Vagina (tissue), 2 donors: ENCODE measurements at regions not wholly inside any gene's neighbourhood (a gene's known extent, or its start where the extent isn't known, plus 50 kb on each side); places are given as distances from the start of the nearest gene placed in this dataset.

Source experiments
- DNase-seq, 2 donors: peaks; one replicate each; pipeline ENCODE4 v3.0.0-alpha.2; 2017; ENCODE audit errors: extremely low spot score in 2 of 2
- H3K27ac ChIP-seq: fragments of 200-600 bp; sonication (generic); one replicate; pipeline ENCODE4 v1.5.1; 2019
- H3K27me3 ChIP-seq: fragments of 200-600 bp; sonication (generic); one replicate; pipeline ENCODE4 v1.5.1; 2019
- H3K36me3 ChIP-seq, 2 donors: fragments of 200-600 bp; sonication (generic); one replicate each; pipeline ENCODE4 v1.5.1; 2017 to 2019
- H3K4me1 ChIP-seq: fragments of 200-600 bp; sonication (generic); one replicate; pipeline ENCODE4 v1.5.1; 2019
- H3K4me3 ChIP-seq, 2 donors: fragments of 200-600 bp; sonication (generic); 1 replicate in 1 of 2; 2 replicates in 1 of 2; pipeline ENCODE4 v1.5.1; 2016 to 2019
- H3K9me3 ChIP-seq: fragments of 200-600 bp; sonication (generic); one replicate; pipeline ENCODE4 v1.5.1; 2019
- CTCF ChIP-seq, 3 experiments: fragments of 450-650 bp in 2 of 3; fragments of 200-600 bp in 1 of 3; sonication (generic) in 1 of 3; IDR thresholded peaks; one replicate each; pipeline ENCODE4 v1.5.1; 2017 to 2019; ENCODE audit warnings: antibody characterized with exemption in 3 of 3, mild to moderate bottlenecking in 2 of 3, moderate library complexity in 2 of 3
- POLR2A ChIP-seq, 2 donors: fragments of 450-650 bp; IDR thresholded peaks; one replicate each; pipeline ENCODE4 v1.6.1; 2017; ENCODE audit warnings: antibody characterized with exemption in 2 of 2, mild to moderate bottlenecking in 2 of 2, moderate library complexity in 2 of 2
- POLR2AphosphoS5 ChIP-seq, 2 donors: sonication (generic); formaldehyde crosslinking; IDR thresholded peaks; one replicate each; pipeline ENCODE4 v1.9.0; 2017; ENCODE audit warnings: antibody characterized with exemption in 2 of 2, mild to moderate bottlenecking in 2 of 2, low read depth in 1 of 2; ENCODE audit not compliant: insufficient read depth in 1 of 2
- intact Hi-C: fragments of 100-400 bp; cut with DNase I; formaldehyde crosslinking; loops from one replicate; pipeline ENCODE4 v1.15.1; 2023

- H3K4me1 ChIP-seq: no peaks in the 10 kb centered on the region
- intact Hi-C loops: no loop called here
- no peak for TF ChIP-seq POLR2A (IDR thresholded peaks at IDR 0.05)
- no peak for TF ChIP-seq POLR2AphosphoS5 (IDR thresholded peaks at IDR 0.05; ENCODE audit: insufficient read depth in 1 of 2, low read depth in 1 of 2)
- no peak for TF ChIP-seq CTCF (IDR thresholded peaks at IDR 0.05)
- no peak overlapping the region for H3K27ac ChIP-seq
- no peak for DNase-seq
- H3K27me3 ChIP-seq: no peaks in the 10 kb centered on the region
- no peaks in the 10 kb centered on the region for H3K36me3 ChIP-seq
- H3K4me3 ChIP-seq: no peak overlapping the region
- H3K9me3 ChIP-seq: no peaks in the 10 kb centered on the region
Observed at GRCh38 chr12:41866878-41867430, 277.7 kb downstream of the GXYLT1 start.

GRCh38 chr12:41856228-41856627 is 288.4 kb downstream of the GXYLT1 start:
- TF ChIP-seq POLR2A (IDR thresholded peaks at IDR 0.05) (no peak), CTCF (IDR thresholded peaks at IDR 0.05) (no peak), POLR2AphosphoS5 (IDR thresholded peaks at IDR 0.05; ENCODE audit: insufficient read depth in 1 of 2, low read depth in 1 of 2) (no peak)
- H3K9me3 ChIP-seq: no peaks in the 10 kb centered on the region
- DNase-seq: no peak
- intact Hi-C loops: no loop called here
- H3K4me1 ChIP-seq: no peaks in the 10 kb centered on the region
- H3K27ac ChIP-seq: no peak overlapping the region
- no peaks in the 10 kb centered on the region for H3K27me3 ChIP-seq
- no peaks in the 10 kb centered on the region for H3K36me3 ChIP-seq
- H3K4me3 ChIP-seq: no peak overlapping the region

- DNase-seq: no peak
- Histone ChIP-seq H3K27me3 (no peaks in the 10 kb centered on the region), H3K4me3 (no peak overlapping the region), H3K36me3 (no peaks in the 10 kb centered on the region), H3K4me1 (no peaks in the 10 kb centered on the region), H3K9me3 (no peaks in the 10 kb centered on the region), H3K27ac (no peak overlapping the region)
- intact Hi-C loops: no loop called here
- TF ChIP-seq POLR2A (IDR thresholded peaks at IDR 0.05) (no peak), CTCF (IDR thresholded peaks at IDR 0.05) (no peak), POLR2AphosphoS5 (IDR thresholded peaks at IDR 0.05; ENCODE audit: insufficient read depth in 1 of 2, low read depth in 1 of 2) (no peak)
Observed at GRCh38 chr12:41850046-41850445, 294.6 kb downstream of the GXYLT1 start.

GRCh38 chr12:41846718-41847117 is 298.0 kb downstream of the GXYLT1 start:
- Histone ChIP-seq H3K4me3 (no peak overlapping the region), H3K27ac (no peak overlapping the region), H3K4me1 (no peaks in the 10 kb centered on the region), H3K27me3 (no peaks in the 10 kb centered on the region), H3K9me3 (no peaks in the 10 kb centered on the region), H3K36me3 (no peaks in the 10 kb centered on the region)
- intact Hi-C loops: no loop called here
- no peak for DNase-seq
- TF ChIP-seq CTCF (IDR thresholded peaks at IDR 0.05) (no peak), POLR2A (IDR thresholded peaks at IDR 0.05) (no peak), POLR2AphosphoS5 (IDR thresholded peaks at IDR 0.05; ENCODE audit: insufficient read depth in 1 of 2, low read depth in 1 of 2) (no peak)

- TF ChIP-seq POLR2A (IDR thresholded peaks at IDR 0.05) (no peak), POLR2AphosphoS5 (IDR thresholded peaks at IDR 0.05; ENCODE audit: insufficient read depth in 1 of 2, low read depth in 1 of 2) (no peak)
- Histone ChIP-seq H3K4me1 (no peaks in the 10 kb centered on the region), H3K4me3 (no peak overlapping the region), H3K36me3 (no peaks in the 10 kb centered on the region), H3K27ac (no peak overlapping the region), H3K9me3 (no peaks in the 10 kb centered on the region), H3K27me3 (no peaks in the 10 kb centered on the region)
- intact Hi-C loops: no loop called here
- no peak for DNase-seq
Observed at GRCh38 chr12:41836416-41836815, 308.3 kb downstream of the GXYLT1 start.
